ENCODE measurements at regions not wholly inside any gene's neighbourhood (a gene's known extent, or its start where the extent isn't known, plus 50 kb on each side); places are given as distances from the start of the nearest gene placed in this dataset.
"Not testable (repeated sequence)": the region's sequence is repeated elsewhere in the genome, so short reads cannot be mapped to it uniquely, and the experiment has no call there.

DNA sequence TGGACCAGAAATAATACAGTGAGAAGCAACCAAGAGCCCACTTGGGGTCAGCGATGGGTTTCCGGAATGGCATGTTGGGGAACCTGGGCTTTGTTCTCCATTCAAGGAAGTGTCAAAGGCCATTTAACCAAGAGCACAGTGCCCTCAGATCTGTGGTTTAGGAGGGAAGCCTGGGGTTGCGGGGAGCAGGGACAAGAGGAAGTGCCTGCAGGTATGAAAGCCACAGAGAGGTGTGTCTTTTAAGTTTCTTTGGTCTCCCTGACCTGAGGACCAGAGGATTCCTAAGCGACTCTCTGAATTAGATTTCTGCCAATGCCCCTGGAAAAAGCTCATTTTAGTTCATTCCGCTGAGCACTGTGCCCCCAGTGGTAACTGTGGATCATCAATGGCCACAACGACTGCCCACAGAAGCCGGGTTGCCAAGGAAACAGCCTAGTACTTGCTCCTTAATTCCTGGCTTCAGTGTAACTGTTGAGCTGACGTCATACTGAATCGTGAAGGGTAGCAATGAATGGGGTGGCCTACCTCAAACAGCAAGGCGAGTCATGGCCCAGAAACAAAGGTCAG lies 107.3 kb upstream of the SPIN1 start:
- no peak for DNase-seq (ENCODE audit: low spot score)

DNA sequence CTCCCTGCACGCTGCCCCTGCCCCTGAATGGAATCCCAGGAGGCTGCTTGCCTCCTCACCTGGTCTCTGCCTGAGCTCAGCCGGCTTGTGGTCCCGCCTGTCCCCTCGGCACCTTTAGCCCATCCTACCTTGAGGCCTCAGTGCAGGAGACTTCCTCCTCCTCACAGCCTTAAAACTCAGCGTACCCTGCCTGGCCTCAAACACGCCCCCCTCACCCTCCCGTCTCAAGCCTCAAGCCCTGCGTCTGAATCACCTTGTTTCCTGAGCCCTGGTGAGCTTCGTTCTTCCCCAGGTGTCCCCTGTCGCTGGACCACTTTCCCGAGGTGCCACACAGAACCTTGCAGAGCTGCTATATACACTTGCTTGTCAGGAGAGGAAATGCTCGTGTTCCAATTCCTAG lies 110.2 kb upstream of the SPIN1 start:
- no peak for DNase-seq (ENCODE audit: low spot score)

DNA sequence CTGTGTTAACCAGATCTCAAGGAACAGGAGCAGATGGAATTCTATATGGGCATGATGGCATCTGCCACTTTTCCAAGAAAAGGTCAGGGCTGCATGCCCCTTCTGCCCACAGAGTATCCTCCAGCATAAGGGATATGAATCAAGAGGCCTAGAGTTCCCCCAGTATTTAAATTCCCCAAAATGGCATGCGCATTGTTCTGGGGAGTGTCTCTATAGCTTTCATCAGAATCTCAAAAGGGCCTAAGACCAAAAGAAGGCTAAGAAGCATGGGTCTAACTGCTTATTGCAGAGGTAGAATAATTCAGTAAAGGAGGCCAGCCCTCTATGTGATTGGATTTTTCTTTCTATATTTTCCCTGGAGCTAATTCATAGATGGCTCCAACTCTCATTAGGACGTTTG lies 114.2 kb upstream of the SPIN1 start:
- DNase-seq (ENCODE audit: low spot score): no peak

DNA sequence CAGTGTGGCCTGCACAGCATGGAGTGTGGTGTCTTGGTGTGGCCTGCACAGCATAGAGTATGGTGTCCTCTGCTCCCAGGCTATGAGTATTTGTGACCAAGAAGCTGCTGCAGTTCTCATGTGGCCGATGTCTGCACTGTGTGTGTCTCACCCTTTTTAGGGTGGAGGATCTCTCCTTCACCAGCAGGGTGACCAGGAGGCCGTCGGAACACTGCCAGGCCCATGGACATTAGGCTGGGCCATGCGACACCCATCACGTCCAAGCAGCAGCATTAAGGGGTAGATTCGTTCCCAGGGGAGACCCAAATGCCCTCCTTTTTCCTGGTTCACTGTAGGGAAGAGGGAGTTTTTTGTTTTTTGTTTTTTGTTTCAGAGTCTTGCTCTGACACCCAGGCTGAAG lies 115.3 kb upstream of the SPIN1 start:
- no peak for DNase-seq (ENCODE audit: low spot score)

DNA sequence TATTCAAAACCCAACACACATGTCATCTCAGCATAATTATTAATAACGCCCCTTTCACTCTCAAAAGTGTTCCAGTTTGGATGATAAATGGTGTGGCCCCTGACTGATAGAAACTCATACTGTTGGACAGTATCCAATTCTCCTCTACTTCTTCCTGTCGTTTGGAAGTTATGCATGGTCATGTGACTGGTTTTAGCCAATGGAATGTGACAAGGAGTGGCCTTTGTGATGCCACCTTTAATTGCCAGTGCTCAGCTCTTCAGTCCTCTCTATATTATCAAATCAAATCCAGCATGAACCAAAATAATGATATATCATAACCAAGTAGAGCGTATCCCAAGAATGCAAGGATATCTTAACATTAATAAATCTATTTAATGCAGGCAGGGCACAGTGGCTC lies 117.8 kb upstream of the SPIN1 start:
- DNase-seq (ENCODE audit: low spot score): no peak

DNA sequence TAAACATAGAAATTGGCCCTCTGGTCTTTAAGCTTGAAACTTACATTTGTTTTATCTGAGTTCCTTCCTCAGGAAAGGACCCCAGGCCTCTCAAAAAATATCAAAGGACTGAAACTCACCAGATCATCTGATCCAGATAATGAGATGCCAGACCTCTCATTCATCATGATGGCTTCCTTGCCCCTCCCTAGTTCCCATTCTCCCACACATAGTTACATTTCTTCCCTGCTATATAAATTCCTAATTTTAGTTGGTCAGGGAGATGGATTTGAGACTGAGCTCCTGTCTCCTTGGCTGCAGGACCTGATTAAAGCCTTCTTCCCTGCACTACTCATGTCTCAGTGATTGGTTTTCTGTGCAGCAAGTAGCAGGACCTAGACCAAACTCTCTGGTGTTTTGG lies 119.4 kb upstream of the SPIN1 start:
- no peak for DNase-seq (ENCODE audit: low spot score)

DNA sequence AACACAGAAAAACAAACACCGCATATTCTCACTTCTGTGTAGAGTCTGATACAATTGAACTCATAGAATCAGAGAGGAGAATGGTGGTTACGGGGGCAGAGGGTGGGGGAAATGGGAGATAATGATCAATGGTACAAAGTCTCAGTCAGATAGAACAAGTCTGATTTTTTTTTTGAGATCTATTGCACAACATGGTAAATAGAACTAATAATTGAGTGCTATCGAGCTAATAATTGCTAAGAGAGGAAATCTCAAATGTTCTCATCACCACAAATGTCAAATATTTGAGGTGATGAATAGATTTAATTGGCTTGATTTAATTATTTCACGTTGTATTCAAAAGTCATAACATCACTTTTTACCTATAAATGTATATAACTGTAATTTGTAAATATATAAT lies 121.0 kb upstream of the SPIN1 start:
- DNase-seq (ENCODE audit: low spot score): no peak

DNA sequence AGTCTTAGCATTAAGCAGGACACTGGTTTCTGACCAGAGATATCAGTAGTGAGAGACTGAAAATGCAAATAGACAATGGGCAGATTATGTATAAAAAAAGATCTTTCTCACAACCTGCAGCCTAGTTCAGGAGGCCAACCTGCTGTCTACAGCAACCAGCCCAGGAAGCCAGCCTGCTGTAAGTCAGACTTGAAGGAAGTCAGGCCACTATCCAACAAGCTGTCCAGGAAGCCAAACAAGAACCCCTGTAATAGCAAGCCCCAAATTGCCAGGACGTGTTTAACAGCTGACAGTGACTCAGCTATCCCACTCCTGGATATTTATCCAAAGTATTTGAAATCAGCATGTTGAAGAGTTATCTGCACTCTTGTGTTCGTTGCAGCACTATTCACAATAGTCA lies 121.8 kb upstream of the SPIN1 start:
- DNase-seq (ENCODE audit: low spot score): no peak

DNA sequence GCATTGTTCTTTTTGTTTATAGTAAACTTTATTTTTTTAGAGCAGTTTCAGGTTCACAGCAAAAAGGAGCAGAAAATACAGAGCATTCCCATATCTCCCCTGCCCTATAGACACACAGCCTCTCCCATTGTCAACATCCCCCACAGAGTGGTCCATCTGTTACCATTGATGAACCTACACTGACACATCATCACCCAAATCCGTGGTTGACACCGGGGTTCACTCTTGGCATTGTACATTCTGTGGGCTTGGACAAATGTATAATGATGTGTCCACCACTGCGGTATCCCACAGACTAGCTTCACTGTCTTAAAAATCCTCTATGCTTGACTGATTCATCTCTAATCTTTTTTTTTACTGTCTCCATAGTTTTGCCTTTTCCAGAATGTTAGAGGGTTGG lies 120.7 kb upstream of the SPATA31C2 start:
- DNase-seq (ENCODE audit: low spot score): no peak

DNA sequence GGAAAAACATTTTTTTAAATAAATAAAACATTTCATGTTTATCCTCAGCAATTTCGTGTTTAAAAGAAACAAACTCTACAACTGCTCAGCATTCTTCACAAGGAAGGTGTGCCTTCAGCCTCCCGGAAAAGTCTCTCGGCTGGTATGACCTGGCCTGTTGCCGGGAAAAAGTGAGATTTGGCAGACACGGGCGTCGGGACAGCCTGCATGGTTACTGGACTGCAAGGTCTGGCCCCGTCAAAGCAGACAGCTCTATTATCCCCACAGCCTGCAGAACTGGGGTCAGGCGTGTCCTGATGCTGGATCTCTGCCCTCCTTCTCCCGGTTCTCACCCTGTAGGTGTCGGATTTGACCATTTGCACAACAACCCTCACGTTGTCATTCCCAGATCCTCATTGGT lies 120.3 kb upstream of the SPATA31C2 start:
- no peak for DNase-seq (ENCODE audit: low spot score)

DNA sequence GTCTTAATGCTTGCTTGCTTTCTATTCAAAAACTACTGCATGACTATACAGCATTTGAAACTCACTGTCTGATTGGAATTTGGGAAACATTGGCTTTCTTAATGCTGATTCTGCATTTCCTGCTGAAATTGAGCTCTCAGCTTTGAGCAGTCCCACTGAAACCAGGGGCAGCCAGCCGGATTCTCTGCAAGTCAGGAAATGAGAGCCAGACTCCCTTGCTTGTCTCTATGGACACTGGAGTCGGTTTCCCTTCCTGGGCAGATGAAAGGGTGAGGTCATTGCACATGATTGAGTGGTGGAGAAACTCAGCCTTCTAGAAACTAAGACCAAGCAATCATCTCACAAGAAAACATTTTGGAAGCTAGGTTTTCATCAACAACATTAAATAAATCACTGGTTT lies 119.7 kb upstream of the SPATA31C2 start:
- no peak for DNase-seq (ENCODE audit: low spot score)

DNA sequence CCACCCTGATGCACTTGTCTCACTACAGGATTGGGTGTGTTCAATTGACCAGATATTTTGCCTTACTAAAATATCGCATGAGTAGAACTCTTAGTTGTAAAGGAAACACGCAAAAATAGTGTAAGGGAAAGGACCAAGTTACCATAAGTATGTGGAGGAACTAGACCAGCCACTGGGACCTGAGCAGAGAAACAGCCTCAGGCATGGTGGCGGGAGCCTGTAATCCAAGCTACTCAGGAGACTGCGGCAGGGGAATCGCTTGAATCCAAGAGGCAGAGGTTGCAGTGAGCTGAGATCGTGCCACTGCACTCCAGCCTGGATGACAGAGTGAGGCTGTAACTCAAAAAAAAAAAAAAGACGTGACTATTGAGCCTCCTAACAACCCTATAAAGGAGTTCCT lies 117.9 kb upstream of the SPATA31C2 start:
- no peak for DNase-seq (ENCODE audit: low spot score)

DNA sequence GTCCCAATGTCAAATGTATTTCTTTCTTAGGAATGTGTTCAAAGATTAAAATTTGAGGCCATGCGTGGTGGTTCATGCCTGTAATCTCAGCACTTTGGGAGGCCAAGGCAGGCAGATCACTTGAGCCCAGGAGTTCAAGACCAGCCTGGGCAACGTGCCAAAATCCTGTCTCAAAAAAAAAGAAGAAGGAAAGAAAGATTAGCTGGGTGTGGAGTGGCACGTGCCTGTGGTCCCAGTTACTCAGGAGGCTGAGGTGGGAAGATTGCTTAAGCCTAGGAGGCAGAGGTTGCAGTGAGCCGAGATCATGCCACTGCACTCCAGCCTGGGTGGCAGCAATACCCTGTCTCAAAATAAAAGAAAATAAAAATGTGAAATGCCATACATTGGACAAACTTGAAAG lies 117.5 kb upstream of the SPATA31C2 start:
- DNase-seq (ENCODE audit: low spot score): not testable (repeated sequence)

DNA sequence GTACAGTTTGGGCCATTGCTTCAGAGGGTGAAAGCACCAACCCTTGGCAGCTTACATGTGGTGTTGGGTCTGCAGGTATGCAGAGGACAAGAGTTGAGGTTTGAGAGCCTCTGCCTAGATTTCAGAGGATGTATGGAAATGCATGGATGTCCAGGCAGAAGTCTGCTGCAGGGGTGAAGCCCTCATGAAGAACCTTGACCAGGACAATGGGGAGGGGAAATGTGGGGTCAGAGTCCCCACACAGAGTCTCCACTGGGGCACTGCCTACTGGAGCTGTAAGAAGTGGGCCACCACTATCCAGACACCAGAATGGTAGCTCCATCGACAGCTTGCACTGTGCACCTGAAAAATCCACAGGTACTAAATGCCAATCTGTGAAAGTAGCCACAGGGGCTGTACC lies 113.6 kb upstream of the SPATA31C2 start:
- no peak for DNase-seq (ENCODE audit: low spot score)

DNA sequence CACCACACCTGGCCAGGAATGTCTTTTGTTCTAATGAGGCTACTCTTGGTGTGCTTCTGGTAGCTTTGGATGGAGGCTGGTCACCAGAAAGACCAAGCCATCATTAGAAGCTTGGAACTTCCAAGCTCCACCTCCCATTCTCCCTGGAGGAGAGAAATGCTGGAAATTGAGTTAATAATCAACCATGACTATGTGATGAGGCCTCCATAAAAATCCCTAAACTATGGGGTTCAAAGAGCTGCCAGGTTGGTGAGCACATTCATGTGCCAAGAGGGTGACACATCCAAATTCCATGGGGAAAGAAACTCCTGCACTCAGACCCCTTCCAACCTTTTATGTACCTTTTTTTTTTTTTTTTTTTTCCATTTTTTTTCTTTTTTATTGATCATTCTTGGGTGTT lies 105.5 kb upstream of the SPATA31C2 start:
- no peak for DNase-seq (ENCODE audit: low spot score)

DNA sequence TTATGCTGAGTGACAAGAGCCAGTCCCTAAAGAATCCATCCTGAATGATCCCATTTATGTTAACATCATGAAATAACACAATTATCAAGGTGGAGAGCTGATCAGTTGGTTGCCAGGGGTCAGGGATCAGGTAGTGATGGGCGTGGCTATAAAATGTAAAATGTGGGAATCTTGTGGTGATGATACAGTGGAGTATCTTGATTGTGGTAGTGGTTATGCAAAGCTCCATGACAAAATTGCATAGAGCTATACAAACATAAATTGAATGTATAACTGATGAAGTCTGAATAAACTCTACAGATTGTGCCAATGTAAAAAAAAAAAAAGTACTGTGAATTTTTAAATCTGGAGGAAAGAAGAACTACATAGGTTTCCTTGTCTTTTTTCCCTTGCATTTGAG lies 104.6 kb upstream of the SPATA31C2 start:
- no peak for DNase-seq (ENCODE audit: low spot score)

DNA sequence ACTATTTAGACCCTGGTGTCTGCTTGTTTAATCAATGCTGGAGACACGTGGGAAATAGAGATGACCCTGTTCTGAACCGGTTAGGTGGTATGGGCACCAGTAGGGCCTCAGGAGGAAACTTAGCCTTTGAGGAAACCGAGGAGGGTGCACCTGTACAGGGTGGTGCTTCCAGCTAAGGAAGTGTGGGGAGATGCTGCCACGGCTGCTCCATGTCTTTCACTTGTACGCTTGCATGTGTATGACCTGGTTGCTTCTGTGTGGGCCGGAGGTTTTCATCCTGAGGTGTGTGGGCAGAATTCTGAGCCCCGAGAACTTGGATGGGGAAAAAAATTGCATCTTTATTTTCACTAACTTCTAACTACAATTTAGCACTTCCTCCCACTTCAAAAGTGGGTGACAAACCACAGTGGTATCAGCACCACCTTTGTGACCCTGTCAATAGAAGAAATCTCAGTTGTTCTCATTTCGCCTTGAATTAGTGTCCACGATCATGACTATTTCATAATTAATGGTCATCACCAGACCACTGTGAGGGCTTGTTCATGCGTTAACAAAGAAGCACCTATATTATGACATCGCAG lies 99.8 kb upstream of the SPATA31C2 start:
- no peak for DNase-seq (ENCODE audit: low spot score)

DNA sequence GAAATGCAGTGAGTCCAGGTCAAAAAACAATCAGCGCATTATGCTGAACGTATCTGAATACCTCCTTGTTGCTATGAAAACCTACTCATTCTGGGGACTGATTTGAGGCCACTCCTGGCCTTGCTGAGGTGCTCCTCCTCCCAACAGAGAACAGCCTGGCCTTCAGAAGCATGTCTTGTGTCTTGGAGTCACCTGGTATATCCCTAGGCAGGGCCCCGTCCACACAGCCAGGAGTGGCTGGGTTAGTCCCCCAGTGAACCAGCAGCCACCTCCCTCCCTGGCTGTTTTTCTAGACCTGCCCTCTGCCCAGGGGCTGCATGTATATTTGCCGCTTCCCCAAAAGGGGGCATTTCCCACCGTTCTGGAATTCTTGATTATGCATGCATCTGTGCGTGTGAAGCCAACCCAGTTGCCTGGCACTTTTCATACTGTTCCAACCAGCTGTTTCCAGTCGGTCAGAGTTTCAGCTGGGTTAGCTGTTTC lies 99.2 kb upstream of the SPATA31C2 start:
- DNase-seq (ENCODE audit: low spot score): no peak

DNA sequence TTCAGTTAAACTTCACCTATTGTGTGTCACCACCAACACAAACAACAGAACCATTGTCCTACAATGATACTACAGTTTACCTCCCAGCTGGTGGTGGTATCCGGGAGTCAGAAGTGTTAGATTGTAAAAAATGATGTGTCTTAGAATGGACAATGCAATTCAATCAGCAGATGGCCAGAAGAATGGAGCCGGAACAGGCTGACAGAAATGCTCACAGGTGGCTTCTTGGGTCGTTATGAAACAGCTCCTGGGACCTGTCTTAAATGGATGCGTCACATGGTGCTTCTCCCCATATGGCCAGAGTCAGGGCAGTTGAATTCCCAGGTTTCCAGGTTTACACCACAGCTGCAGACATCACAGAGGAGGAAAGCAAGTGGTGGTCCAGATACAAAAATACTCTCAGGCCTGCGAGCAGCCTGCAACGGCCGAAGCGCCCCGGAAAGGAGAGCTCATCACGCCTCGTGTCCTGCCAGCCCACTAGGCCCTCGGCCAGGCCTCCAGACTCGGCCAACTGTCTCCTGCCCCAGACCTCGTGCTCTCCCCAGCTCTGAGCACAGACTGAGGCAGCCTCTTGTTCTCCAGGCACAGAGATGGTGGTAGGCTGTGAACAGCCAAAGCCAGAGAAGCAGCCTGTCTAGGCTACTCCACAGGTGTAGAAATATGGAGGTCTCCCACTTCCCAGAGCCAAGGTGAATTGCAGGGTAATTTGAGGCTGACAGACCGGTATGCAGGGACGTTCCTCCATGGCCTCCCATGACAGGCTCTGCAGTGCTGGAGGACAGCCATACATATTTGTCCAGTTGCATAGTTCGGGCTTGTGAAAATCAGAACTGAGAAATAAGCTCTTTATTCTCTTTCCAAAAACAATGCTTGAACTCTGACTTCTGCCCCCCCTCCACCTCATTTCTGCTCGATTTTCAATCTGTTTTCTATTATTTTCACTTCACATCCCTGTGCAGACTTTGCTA lies 98.5 kb upstream of the SPATA31C2 start:
- DNase-seq (ENCODE audit: low spot score): no peak

DNA sequence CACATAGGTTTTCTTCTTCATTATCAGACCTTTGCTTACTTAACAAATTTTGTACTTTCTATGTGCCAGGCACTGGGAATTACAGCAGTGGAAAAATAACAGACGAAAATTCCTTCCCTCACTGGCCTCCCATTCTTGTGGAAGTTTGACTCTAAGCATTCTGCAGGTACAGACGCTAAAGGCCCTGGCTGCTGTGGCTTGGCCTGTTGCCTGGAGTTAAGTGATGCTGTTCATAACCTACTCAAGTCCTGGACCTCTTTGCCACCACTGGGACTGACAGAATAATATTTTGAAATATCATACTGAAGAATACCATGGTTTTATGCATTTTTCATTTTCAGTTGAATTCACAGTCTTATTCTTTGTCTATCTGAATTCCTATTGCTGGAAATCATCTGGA lies 97.3 kb upstream of the SPATA31C2 start:
- DNase-seq (ENCODE audit: low spot score): no peak

DNA sequence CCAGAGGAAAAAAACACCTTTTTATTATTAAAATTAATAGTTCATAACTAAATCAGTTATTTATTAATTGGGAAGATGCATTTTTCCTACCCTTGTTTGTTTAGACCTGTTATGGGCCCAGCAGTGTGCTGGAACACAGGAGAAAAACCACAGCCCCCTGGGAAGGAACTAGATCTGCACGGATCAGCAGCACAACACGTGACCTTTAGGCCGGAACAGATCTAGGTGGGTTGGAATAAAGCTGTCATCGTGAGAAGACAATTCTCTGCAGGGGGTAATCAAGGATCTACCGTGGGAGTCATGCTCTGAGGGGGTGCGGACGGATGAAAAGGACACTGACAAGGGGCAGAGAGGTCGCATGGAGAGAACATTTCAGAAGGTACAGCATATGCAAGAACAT lies 95.8 kb upstream of the SPATA31C2 start:
- no peak for DNase-seq (ENCODE audit: low spot score)

DNA sequence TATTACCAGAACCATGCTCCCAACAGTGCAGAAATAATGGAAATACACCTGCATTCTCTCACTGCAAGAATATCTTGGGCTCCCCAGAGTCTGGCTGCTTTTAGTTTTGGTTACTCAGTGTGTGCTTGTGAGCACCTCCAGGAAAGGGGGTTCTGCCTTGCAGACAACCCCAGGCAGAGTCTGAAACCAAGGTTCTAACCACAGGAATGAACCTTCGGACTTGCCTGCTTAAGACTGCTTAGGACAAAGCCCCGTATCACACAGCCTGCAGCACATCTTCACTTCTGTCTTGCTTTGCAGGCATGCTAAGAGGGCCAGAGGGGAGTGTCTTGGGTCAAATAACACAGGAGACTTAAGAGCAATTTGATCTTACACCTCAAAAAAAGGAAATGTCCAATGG lies 94.8 kb upstream of the SPATA31C2 start:
- DNase-seq (ENCODE audit: low spot score): no peak

DNA sequence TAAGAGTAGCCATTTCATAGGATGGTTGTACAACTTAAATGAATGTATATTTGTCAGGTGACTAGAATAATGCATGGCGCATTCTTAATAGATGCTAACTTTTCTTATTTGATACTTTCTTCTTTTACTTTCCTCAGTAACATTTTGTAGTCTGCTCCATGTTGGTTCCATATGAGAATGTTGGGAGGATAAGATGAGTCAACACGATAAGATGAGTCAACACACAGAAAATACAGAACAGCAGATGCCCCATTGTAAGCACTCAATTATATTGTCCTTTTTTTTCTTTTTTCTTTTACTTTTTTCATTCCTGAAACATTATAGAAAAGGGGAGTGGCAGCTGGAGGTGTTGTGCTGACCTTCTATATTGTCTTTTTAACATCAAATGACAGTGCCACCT lies 92.3 kb upstream of the SPATA31C2 start:
- DNase-seq (ENCODE audit: low spot score): no peak
